Heart left ventricle (tissue), 16 donors: ENCODE measurements at regions not wholly inside any gene's neighbourhood (a gene's known extent, or its start where the extent isn't known, plus 50 kb on each side); places are given as distances from the start of the nearest gene placed in this dataset.

Experiments
- ATAC-seq, 4 donors: fragments of 200-7000 bp; cut with Tn5 transposase; one replicate each; pipeline ENCODE4 v1.9.1; 2020 to 2022; ENCODE audit warnings: moderate library complexity in 4 of 4, mild to moderate bottlenecking in 3 of 4, moderate number of reproducible peaks in 1 of 4
- DNase-seq, 5 donors: peaks; one replicate each; pipeline ENCODE4 v3.0.0-alpha.2; 2020
- H3K27ac ChIP-seq, 12 donors: fragments of 200-600 bp; sonication (generic) in 4 of 12; one replicate each; pipeline versions ENCODE4 v1.5.0 to v1.8.0; 2016 to 2022; ENCODE audit warnings: mild to moderate bottlenecking in 2 of 12
- H3K27me3 ChIP-seq, 9 donors: fragments of 200-600 bp; sonication (generic) in 2 of 9; one replicate each; pipeline versions ENCODE4 v1.5.1 to v1.8.0; 2016 to 2022; ENCODE audit warnings: mild to moderate bottlenecking in 3 of 9
- H3K36me3 ChIP-seq, 9 donors: fragments of 200-600 bp; sonication (generic) in 2 of 9; one replicate each; pipeline versions ENCODE4 v1.5.0 to v1.8.0; 2018 to 2022; ENCODE audit warnings: mild to moderate bottlenecking in 2 of 9
- H3K4me1 ChIP-seq, 12 donors: fragments of 200-600 bp; sonication (generic) in 4 of 12; one replicate each; pipeline versions ENCODE4 v1.5.0 to v1.8.0; 2016 to 2022; ENCODE audit warnings: mild to moderate bottlenecking in 3 of 12
- H3K4me3 ChIP-seq, 12 donors: fragments of 200-600 bp; sonication (generic) in 4 of 12; one replicate each; pipeline versions ENCODE4 v1.5.0 to v1.8.0; 2017 to 2022; ENCODE audit warnings: mild to moderate bottlenecking in 9 of 12, moderate library complexity in 4 of 12
- H3K9me3 ChIP-seq, 12 donors: fragments of 200-600 bp; sonication (generic) in 4 of 12; one replicate each; pipeline versions ENCODE4 v1.5.0 to v1.8.0; 2016 to 2022; ENCODE audit warnings: mild to moderate bottlenecking in 1 of 12
- POLR2A ChIP-seq, 2 donors: fragments of 450-650 bp; IDR thresholded peaks; one replicate each; pipeline ENCODE4 v1.6.1; 2017; ENCODE audit warnings: antibody characterized with exemption in 2 of 2, mild to moderate bottlenecking in 2 of 2, moderate library complexity in 2 of 2
- WGBS, 4 donors: extraction: QIAGEN DNeasy Blood & Tissue Kit in 2 of 4; methylation state at CpG; one replicate each; pipeline versions ENCODE4 v1.1.5 to v1.1.7; 2013 to 2018; 5-methylcytosine and 5-hydroxymethylcytosine counted together
- intact Hi-C, 10 donors: fragments of 100-400 bp; cut with DNase I; formaldehyde crosslinking; loops; one replicate each; pipeline versions ENCODE4 v1.11.1 to v1.14.2; 2022
- TF ChIP-seq, protein P1 (sequence below), 12 donors: fragments of 200-600 bp; sonication (generic) in 4 of 12; IDR thresholded peaks; one replicate each; pipeline versions ENCODE4 v1.5.0 to v1.8.0; 2018 to 2022; ENCODE audit warnings: antibody characterized with exemption in 12 of 12, mild to moderate bottlenecking in 5 of 12
- donor health status: ischemic (EF 13 %, LVEDD 7.1; RV severe dilation, severe dysfunction).
- donor health status: healthy with polysubstance abuse.
- donor health status: DM: no; HTN: yes; CAD: no.
- donor health status: DM: no; HTN: no; CAD: no.
- donor health status: ischemic (EF 25% LVEDD 6.9; RV normal size, moderate dysfunction).
- donor health status: ischemic (EF 25% LVEDD 5.7; RV mildly dilated, moderate dysfunction).
- donor health status: healthy.
- donor health status: DM: yes; HTN: yes; CAD: no.
- donor health status: ischemic (EF 35%, LVEDD 5.7; RV mildly dilated, moderate dysfunction).
- donor health status: nonischemic (EF 11% LVEDD 7.7; RV severe dilation, severe dysfunction).
- donor health status: DM: yes; HTN: yes; CAD: no.
- donor health status: PGD.
- donor health status: ischemic (EF 29% LVEDD 5.4; RV normal size, mild dysfunction).
- donor health status: nonischemic (EF 23%, LVEDD 6.1; RV moderate dilation, normal function).

DNA sequence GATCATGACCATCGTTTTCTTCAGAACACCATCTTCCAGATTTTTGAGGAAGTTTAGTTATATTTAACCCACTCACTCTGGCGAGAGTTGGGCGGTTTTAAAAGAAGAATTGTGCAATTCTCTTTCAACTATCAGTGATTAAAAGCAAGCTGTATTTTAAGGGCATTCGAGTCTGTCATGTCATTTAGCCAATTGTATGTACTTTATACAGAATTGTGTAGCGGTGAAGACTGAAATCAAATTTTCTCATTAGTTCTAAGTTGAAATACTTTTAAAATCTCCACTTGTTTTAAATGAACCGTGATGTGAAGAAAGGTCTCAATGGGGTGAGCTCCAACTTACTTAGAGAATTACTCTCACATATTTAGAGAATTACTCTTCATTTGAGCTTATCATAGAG lies 214.6 kb upstream of the DTNA start:
- DNase-seq (no peak), ATAC-seq (no peak)
- TF ChIP-seq POLR2A (IDR thresholded peaks at IDR 0.05) = no peak
- H3K36me3 ChIP-seq = no peaks in the 10 kb centered on the region
- peak overlapping the region in 11 of 12 donors; percentile 33 to 91 (median 72) for H3K27ac ChIP-seq
- peaks cover 0 to 12% (median 0%) of the 10 kb centered on the region in 9 donors for H3K27me3 ChIP-seq
- intact Hi-C loops = loop anchor here in 8 of 10 donors (2.0 to 10.0 kb wide), 12 partner anchors 69 to 299 kb away; no protein-coding TSS in a partner anchor
- H3K9me3 ChIP-seq = peaks cover 0 to 3% (median 0%) of the 10 kb centered on the region in 12 donors
- H3K4me3 ChIP-seq = peak overlapping the region in 9 of 12 donors; percentile 15 to 73 (median 66)
- H3K4me1 ChIP-seq = peaks cover 0 to 20% (median 9%) of the 10 kb centered on the region in 12 donors
- whole genome bisulfite sequencing, 4 donors = 27 to 37% (median 29%) methylated on average over 6 of the region's 6 CpGs

DNA sequence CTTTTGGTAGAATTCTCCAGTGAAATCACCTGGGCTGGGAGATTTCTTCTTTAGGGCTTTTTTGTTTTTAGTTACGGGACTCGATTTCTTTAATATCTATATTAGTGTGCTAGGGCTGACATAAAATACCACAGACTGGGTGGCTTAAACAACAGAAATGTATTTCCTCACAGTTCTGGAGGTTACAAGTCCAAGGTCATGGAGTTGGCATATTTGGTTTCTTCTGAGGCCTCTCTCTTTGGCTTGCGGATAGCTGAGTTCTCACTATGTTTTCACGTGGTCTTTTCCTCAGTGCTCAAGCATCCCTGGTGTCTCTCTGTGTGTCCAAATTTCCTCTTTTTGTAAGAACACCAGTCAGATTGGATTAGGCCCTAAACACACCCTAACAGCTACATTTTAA lies 208.5 kb upstream of the DTNA start:
- 58 to 76% (median 63%) methylated on average over 4 of the region's 4 CpGs for WGBS, 4 donors
- Histone ChIP-seq H3K27ac (no peak overlapping the region), H3K4me1 (peaks cover 0 to 7% (median 2%) of the 10 kb centered on the region in 12 donors), H3K4me3 (no peak overlapping the region), H3K36me3 (no peaks in the 10 kb centered on the region), H3K9me3 (peaks cover 0 to 28% (median 2%) of the 10 kb centered on the region in 12 donors), H3K27me3 (no peaks in the 10 kb centered on the region)
- intact Hi-C loops = loop anchor here in 2 of 10 donors (10.0 kb wide), 2 partner anchors 153 to 283 kb away; no protein-coding TSS in a partner anchor
- ATAC-seq (no peak), DNase-seq (no peak)
- no peak for TF ChIP-seq POLR2A (IDR thresholded peaks at IDR 0.05)
- TF ChIP-seq, protein P1, sequence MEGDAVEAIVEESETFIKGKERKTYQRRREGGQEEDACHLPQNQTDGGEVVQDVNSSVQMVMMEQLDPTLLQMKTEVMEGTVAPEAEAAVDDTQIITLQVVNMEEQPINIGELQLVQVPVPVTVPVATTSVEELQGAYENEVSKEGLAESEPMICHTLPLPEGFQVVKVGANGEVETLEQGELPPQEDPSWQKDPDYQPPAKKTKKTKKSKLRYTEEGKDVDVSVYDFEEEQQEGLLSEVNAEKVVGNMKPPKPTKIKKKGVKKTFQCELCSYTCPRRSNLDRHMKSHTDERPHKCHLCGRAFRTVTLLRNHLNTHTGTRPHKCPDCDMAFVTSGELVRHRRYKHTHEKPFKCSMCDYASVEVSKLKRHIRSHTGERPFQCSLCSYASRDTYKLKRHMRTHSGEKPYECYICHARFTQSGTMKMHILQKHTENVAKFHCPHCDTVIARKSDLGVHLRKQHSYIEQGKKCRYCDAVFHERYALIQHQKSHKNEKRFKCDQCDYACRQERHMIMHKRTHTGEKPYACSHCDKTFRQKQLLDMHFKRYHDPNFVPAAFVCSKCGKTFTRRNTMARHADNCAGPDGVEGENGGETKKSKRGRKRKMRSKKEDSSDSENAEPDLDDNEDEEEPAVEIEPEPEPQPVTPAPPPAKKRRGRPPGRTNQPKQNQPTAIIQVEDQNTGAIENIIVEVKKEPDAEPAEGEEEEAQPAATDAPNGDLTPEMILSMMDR (IDR thresholded peaks at IDR 0.05) = no peak

DNA sequence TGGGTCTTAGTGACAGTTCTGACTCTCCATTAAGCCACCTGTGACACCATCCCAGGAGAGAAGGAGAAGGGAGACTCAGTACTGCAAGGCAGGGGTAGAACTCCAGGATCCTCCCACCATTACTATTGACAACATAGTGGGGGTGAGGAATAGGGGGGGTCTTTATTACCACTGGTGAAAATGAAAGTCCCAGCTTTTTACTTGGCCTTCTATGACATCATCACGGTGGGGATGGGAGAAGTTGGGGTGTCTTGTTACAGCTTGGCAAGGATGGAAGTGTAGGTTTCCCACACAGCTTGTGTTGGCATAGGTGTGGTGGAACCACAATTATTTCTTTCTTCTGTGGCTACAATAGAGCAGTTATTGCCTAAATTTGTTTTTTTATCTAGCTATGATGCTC lies 203.9 kb upstream of the DTNA start:
- H3K9me3 ChIP-seq = peaks cover 0 to 19% (median 0%) of the 10 kb centered on the region in 12 donors
- no peak overlapping the region for H3K4me3 ChIP-seq
- WGBS, 4 donors = 86 to 98% (median 92%) methylated on average over 1 of the region's 1 CpG
- ATAC-seq = no peak
- intact Hi-C loops = loop anchor here in 2 of 10 donors (10.0 kb wide), 2 partner anchors 149 to 279 kb away; no protein-coding TSS in a partner anchor
- no peaks in the 10 kb centered on the region for H3K27me3 ChIP-seq
- H3K27ac ChIP-seq = no peak overlapping the region
- TF ChIP-seq, protein P1 (IDR thresholded peaks at IDR 0.05) = no peak
- TF ChIP-seq POLR2A (IDR thresholded peaks at IDR 0.05) = no peak
- no peak for DNase-seq
- H3K36me3 ChIP-seq = no peaks in the 10 kb centered on the region
- peaks cover 0 to 25% (median 8%) of the 10 kb centered on the region in 12 donors for H3K4me1 ChIP-seq

DNA sequence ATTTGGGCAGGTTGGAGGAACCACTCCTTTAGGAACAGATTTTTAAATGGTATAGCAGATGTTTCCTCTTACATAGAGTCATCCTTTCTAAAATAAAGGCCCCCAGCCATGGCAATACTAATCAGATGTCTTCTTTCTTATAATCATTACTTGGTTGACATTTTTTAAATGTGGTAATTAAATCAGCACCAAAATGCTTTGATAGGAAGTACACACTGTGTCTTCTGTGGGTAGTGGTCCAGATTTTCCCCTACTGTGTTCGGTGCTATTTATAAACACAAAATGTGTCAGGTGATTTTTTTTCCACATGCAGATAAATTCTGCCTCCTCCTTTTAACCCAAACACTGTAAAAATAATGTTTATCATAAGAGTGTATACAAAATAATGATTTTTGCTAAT lies 200.9 kb upstream of the DTNA start:
- ATAC-seq = peak in 1 of 4 donors; percentile 40
- Histone ChIP-seq H3K9me3 (no peaks in the 10 kb centered on the region), H3K27me3 (no peaks in the 10 kb centered on the region), H3K27ac (peak overlapping the region in 7 of 12 donors; percentile 20 to 62 (median 37)), H3K4me1 (peaks cover 0 to 32% (median 10%) of the 10 kb centered on the region in 12 donors), H3K4me3 (no peak overlapping the region), H3K36me3 (peaks cover 0 to 5% (median 0%) of the 10 kb centered on the region in 9 donors)
- no peak for DNase-seq
- intact Hi-C loops = loop anchor here in 2 of 10 donors (10.0 kb wide), 2 partner anchors 146 to 276 kb away; no protein-coding TSS in a partner anchor
- 19 to 24% (median 21%) methylated on average over 1 of the region's 1 CpG for WGBS, 4 donors
- TF ChIP-seq, protein P1 (IDR thresholded peaks at IDR 0.05) = no peak
- no peak for TF ChIP-seq POLR2A (IDR thresholded peaks at IDR 0.05)
